Loucy (cell line): ENCODE measurements at regions not wholly inside any gene's neighbourhood (a gene's known extent, or its start where the extent isn't known, plus 50 kb on each side); places are given as distances from the start of the nearest gene placed in this dataset.
"Not testable (repeated sequence)": the region's sequence is repeated elsewhere in the genome, so short reads cannot be mapped to it uniquely, and the experiment has no call there.

Experiments
- H2AFZ ChIP-seq: fragments of 200-600 bp; sonication (generic); 2 replicates; pipeline ENCODE4 v1.6.0; 2016; ENCODE audit warnings: antibody characterized with exemption, mild to moderate bottlenecking, low read length, moderate library complexity
- H3F3A ChIP-seq: fragments of 200-600 bp; 2 replicates; pipeline ENCODE4 v1.6.0; 2016; ENCODE audit warnings: antibody characterized with exemption, low read depth, mild to moderate bottlenecking
- H3K27me3 ChIP-seq: fragments of 200-600 bp; sonication (generic); 2 replicates; pipeline ENCODE4 v1.6.1; 2014; ENCODE audit warnings: low read length, mild to moderate bottlenecking; ENCODE audit not compliant: insufficient read depth, poor library complexity, severe bottlenecking
- H3K36me3 ChIP-seq: fragments of 200-600 bp; sonication (generic); 2 replicates; pipeline ENCODE4 v1.6.1; 2016; ENCODE audit warnings: low read length; ENCODE audit not compliant: insufficient read depth
- H3K4me1 ChIP-seq: fragments of 200-600 bp; sonication (generic); 2 replicates; pipeline ENCODE4 v1.5.1; 2014; ENCODE audit warnings: low read length, mild to moderate bottlenecking; ENCODE audit not compliant: insufficient read depth, poor library complexity, severe bottlenecking
- H3K4me2 ChIP-seq: fragments of 200-600 bp; sonication (generic); 2 replicates; pipeline ENCODE4 v1.6.0; 2014; ENCODE audit warnings: antibody characterized with exemption, low read length, low read depth, mild to moderate bottlenecking; ENCODE audit not compliant: poor library complexity, severe bottlenecking
- H3K4me3 ChIP-seq: fragments of 200-600 bp; sonication (generic); 2 replicates; pipeline ENCODE4 v1.5.1; 2014; ENCODE audit warnings: low read length, mild to moderate bottlenecking, mixed read lengths; ENCODE audit not compliant: poor library complexity, severe bottlenecking
- H3K79me2 ChIP-seq: fragments of 200-600 bp; sonication (generic); 2 replicates; pipeline ENCODE4 v1.6.1; 2014; ENCODE audit warnings: low read length; ENCODE audit not compliant: insufficient read depth
- H3K9ac ChIP-seq: fragments of 200-600 bp; sonication (generic); 2 replicates; pipeline ENCODE4 v1.6.0; 2014; ENCODE audit warnings: mild to moderate bottlenecking, low read depth, low read length, moderate library complexity; ENCODE audit not compliant: poor library complexity, severe bottlenecking
- H3K9me2 ChIP-seq: fragments of 200-600 bp; sonication (generic); replicated peaks from 2 replicates; pipeline ENCODE4 v1.6.1; 2016; ENCODE audit warnings: low read depth, low read length, mixed read lengths
- H3K9me3 ChIP-seq: fragments of 200-600 bp; sonication (generic); 2 replicates; pipeline ENCODE4 v1.6.1; 2014; ENCODE audit warnings: mild to moderate bottlenecking, antibody characterized with exemption, low read length, low read depth; ENCODE audit not compliant: insufficient read depth
- H4K20me1 ChIP-seq: fragments of 200-600 bp; sonication (generic); 2 replicates; pipeline ENCODE4 v1.6.0; 2014; ENCODE audit warnings: antibody characterized with exemption, low read length, mild to moderate bottlenecking; ENCODE audit not compliant: insufficient read depth, poor library complexity, severe bottlenecking
- CTCF ChIP-seq: fragments of 200-600 bp; sonication (generic); conservative IDR thresholded peaks from 2 replicates; pipeline ENCODE4 v1.5.1; 2014; ENCODE audit warnings: mild to moderate bottlenecking, antibody characterized with exemption, low read length
- EZH2phosphoT487 ChIP-seq: fragments of 200-600 bp; IDR thresholded peaks from 2 replicates; pipeline ENCODE4 v1.6.1; 2018; ENCODE audit warnings: antibody characterized with exemption, mild to moderate bottlenecking, moderate library complexity, borderline replicate concordance

- Histone ChIP-seq H3K79me2 (no peaks in the 10 kb centered on the region), H2AFZ (no peak overlapping the region), H3K9me2 (no peaks in the 10 kb centered on the region), H4K20me1 (no peaks in the 10 kb centered on the region), H3K27me3 (no peaks in the 10 kb centered on the region), H3K4me3 (no peak overlapping the region), H3K36me3 (no peaks in the 10 kb centered on the region), H3K9ac (no peak overlapping the region), H3K4me1 (peaks cover 16% of the 10 kb centered on the region), H3K4me2 (no peak overlapping the region), H3F3A (no peaks in the 10 kb centered on the region), H3K9me3 (no peaks in the 10 kb centered on the region)
- no peak for TF ChIP-seq EZH2phosphoT487
- TF ChIP-seq CTCF = no peak
These were observed 564.4 kb upstream of the LUZP2 start for GRCh38 chr11:23932485-23932898.

GRCh38 chr11:23933721-23934120, 563.1 kb upstream of the LUZP2 start:
- TF ChIP-seq EZH2phosphoT487 (no peak), CTCF (no peak)
- Histone ChIP-seq H3K27me3 (no peaks in the 10 kb centered on the region), H4K20me1 (no peaks in the 10 kb centered on the region)

DNA sequence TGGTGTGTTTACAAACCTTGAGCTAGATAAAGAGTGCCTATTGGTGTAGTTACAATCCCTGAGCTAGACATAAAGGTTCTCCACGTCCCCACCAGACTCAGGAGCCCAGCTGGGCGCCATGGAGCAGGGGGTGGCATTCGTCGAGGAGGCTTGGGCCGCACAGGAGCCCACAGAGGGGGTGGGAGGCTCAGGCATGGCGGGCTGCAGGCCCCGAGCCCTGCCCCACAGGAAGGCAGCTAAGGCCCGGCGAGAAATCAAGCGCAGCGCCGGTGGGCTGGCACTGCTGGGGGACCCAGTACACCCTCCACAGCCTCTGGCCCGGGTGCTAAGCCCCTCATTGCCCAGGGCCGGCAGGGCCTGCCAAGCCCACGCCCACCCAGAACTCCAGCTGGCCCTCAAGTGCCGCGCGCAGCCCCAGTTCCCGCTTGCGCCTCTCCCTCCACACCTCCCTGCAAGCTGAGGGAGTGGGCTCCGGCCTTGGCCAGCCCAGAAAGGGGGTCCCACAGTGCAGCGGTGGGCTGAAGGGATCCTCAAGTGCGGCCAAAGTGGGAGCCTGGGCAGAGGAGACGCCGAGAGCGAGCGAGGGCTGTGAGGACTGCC, 562.1 kb upstream of the LUZP2 start:
- H3K4me3 ChIP-seq, H3F3A ChIP-seq, H4K20me1 ChIP-seq, H3K36me3 ChIP-seq, H3K4me2 ChIP-seq, H3K9ac ChIP-seq, H3K9me2 ChIP-seq, H3K79me2 ChIP-seq, H3K9me3 ChIP-seq, H2AFZ ChIP-seq, H3K27me3 ChIP-seq: not testable (repeated sequence)
- H3K4me1 ChIP-seq = peaks cover 16% of the 10 kb centered on the region

More at GRCh38 chr11:23933721-23934120, 563.1 kb upstream of the LUZP2 start:
- no peaks in the 10 kb centered on the region for H3K9me3 ChIP-seq
- H3K9me2 ChIP-seq = no peaks in the 10 kb centered on the region
- no peaks in the 10 kb centered on the region for H3F3A ChIP-seq
- no peaks in the 10 kb centered on the region for H3K79me2 ChIP-seq
- H3K36me3 ChIP-seq = no peaks in the 10 kb centered on the region
- H3K4me1 ChIP-seq = peaks cover 16% of the 10 kb centered on the region
- no peak overlapping the region for H2AFZ ChIP-seq
- no peak overlapping the region for H3K4me3 ChIP-seq
- H3K4me2 ChIP-seq = no peak overlapping the region
- H3K9ac ChIP-seq = no peak overlapping the region

DNA sequence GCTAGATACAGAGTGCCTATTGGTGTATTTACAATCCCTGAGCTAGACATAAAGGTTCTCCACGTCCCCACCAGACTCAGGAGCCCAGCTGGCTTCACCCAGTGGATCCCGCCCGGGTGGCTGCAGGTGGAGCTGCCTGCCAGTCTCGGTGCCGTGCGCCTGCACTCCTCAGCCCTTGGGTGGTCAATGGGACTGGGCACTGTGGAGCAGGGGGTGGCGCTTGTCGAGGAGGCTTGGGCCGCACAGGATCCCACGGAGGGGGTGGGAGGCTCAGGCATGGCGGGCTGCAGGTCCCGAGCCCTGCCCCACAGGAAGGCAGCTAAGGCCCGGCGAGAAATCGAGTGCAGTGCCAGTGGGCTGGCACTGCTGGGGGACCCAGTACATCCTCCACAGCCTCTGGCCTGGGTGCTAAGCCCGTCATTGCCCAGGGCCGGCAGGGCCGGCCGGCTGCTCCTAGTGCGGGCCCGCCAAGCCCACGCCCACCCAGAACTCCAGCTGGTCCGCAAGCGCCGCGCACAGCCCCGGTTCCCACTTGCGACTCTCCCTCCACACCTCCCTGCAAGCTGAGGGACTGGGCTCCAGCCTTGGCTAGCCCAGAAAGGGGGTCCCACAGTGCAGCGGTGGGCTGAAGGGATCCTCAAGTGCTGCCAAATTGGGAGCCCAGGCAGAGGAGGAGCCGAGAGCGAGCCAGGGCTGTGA, 554.6 kb upstream of the LUZP2 start:
- not testable (repeated sequence) for H3K9me2 ChIP-seq, H2AFZ ChIP-seq, H3K4me3 ChIP-seq, H4K20me1 ChIP-seq, H3K4me1 ChIP-seq, H3K36me3 ChIP-seq, H3K9me3 ChIP-seq, H3K4me2 ChIP-seq, H3F3A ChIP-seq, H3K27me3 ChIP-seq, H3K79me2 ChIP-seq, H3K9ac ChIP-seq
